ENCODE measurements at regions not wholly inside any gene's neighbourhood (a gene's known extent, or its start where the extent isn't known, plus 50 kb on each side); places are given as distances from the start of the nearest gene placed in this dataset.
"Not testable (repeated sequence)": the region's sequence is repeated elsewhere in the genome, so short reads cannot be mapped to it uniquely, and the experiment has no call there.

GRCh38 chr7:84730864-84731263 is 456.0 kb downstream of the SEMA3D start:
- not testable (repeated sequence) for DNase-seq

GRCh38 chr7:84729284-84729683 is 457.6 kb downstream of the SEMA3D start:
- DNase-seq, result no peak

- DNase-seq, result no peak
These were observed 464.1 kb downstream of the SEMA3D start for GRCh38 chr7:84722734-84723133.

- DNase-seq, result no peak
These were observed 464.8 kb downstream of the SEMA3D start for GRCh38 chr7:84722086-84722485.

DNA sequence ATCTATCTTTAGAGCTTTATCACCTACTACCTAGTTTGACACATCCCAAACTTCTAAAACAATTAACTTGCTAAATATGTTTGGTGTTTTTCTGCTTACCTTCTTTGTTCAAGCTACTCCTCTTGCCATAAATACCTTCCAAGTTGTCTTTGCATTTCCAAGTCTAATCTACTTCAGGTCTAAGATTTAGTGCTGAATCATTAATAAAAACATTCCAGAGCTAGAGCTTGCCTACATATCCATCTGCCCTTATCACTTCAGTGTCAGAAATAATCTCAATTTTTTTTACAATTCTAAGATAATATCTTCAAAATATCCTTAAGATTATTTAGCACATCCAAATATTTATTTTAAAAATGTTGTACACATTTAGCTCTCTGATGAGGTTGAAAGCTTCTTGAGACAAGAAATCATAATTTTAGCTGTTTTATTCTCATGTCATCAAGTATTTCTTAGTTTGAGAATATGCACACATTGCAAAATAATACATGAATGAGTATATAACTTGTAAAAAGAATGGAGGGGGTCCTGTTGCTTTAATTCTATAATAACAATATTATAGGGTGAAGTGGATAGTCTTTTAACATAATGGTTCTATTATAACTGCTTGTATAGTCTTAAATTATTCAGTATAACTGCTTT is 466.3 kb downstream of the SEMA3D start:
- DNase-seq, result no peak

DNA sequence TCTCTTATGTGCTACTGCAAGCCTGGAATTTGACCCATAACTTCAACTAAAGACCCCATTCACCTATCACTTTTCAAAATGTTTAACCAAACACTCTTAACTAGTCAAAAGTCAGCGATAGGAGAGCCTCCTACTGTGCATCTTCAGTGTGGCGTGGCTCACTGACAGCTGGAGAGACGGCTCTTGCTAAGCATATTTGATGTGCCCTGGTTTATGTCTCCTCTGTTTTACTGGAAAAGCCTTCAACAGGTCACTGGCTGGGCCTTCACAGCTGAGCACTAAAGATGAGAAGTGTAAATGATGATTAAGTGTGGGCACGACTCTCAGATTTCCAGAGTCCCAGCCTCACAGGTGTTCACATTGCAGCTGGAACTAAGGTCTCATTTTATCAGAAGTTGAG is 472.1 kb downstream of the SEMA3D start:
- DNase-seq, result no peak

DNA sequence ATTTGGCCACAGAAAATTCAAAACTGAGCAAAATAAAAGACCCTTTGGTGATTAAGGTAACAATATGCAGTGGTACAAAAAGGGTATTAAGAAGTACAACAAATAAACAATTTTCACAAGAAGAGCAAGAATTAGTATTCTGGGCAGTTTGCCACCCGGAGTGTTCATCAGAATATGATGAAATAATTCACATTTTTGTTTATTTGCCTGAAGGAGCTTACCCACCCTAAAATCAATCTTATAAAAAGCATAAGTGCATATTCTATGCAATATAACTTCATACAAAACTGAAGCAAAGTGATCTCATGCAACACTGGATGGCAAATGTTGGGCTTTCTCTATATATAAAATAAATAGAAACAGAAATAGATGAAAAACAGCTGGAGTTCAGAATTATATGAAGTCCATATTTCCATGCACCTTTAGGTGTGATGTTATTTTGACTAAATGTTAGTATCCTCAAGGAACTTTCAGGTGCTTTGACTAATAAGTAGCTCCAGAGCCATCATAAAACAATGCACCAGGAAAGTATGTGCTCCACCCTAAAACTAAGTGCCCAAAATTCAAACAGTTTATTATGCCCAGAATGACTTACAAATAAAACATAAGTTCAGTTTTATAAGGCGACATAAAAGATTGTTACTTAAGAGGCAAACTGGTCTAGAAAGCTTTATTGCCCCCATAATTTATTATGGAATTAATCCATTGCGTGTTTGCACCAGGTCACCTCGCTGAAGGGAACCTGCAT is 474.3 kb downstream of the SEMA3D start:
- no peak for DNase-seq

DNA sequence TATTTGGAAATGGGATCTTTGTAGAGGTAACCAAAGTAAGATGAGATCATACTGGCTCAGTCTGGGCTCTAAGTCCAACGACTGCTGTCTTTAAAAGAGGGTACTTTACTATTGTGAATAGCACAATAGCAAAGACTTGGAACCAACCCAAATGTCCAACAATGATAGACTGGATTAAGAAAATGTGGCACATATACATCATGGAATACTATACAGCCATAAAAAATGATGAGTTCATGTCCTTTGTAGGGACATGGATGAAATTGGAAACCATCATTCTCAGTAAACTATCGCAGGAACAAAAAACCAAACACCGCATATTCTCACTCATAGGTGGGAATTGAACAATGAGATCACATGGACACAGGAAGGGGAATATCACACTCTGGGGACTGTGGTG is 476.3 kb downstream of the SEMA3D start:
- DNase-seq, result not testable (repeated sequence)

GRCh38 chr7:84705706-84706105 is 481.1 kb downstream of the SEMA3D start:
- DNase-seq, result no peak

- DNase-seq, result no peak
These were observed 481.8 kb downstream of the SEMA3D start for GRCh38 chr7:84705079-84705478.

- DNase-seq, result no peak
These were observed 482.5 kb downstream of the SEMA3D start for GRCh38 chr7:84704380-84704779.

GRCh38 chr7:84701524-84702306 is 485.1 kb downstream of the SEMA3D start:
- DNase-seq, result no peak

- DNase-seq, result no peak
These were observed 486.1 kb downstream of the SEMA3D start for GRCh38 chr7:84700563-84701370.

DNA sequence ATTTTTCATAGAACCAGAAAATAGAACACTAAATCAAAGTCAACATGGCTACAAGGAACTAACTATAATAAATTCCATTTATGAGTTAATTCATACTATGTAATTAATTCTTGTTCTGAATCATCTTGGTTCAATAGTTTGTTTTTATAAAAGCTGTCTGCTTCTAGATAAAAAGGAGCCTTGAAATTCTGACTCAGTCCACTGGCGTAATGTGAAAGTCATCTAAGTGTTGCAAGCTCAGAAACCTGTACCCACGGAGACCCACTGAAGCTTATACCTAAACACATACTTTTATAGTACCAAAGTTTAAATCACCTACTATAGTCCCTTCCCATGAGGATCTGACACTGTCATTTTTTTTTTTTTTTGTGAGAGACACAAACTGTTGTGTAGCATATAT is 489.4 kb downstream of the SEMA3D start:
- DNase-seq, result no peak

DNA sequence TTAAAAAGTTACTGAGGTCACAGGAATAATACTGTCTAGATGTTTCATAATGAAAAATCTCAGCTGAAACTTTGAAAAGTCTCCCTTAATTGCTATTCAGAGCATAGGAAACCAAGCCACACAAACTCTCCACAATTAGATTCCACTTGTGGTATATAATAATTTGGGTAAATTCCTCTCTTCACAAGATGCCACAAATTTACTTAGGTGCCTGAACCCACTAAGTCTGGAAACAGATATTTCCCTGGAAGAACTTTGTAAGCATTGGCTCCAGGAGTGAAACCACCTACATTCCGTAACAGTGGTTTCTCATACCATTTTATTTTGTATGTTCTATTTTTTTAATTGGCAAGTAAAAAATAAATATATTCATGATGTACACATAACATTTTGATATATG is 493.4 kb downstream of the SEMA3D start:
- DNase-seq, result no peak

GRCh38 chr7:84688671-84689070 is 494.1 kb upstream of the SEMA3A start:
- no peak for DNase-seq

DNA sequence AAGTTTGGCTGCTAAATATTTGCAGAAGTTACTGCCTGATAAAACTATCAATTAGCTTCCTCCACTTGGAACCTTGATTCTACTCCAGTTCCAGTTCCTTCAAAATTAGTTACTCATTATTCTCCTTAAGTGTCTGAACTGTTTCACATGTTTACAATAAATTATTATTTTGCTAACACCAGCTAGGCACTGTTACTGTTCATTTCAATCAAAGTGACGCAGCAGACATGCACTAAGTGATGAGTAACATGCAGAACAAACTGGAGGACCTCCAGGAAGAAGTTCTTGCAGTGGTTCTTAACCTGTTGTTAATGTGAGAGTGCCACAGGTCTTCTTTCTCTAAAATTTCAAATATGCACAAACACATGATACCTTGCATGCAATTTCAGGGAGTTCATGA is 491.8 kb upstream of the SEMA3A start:
- no peak for DNase-seq

DNA sequence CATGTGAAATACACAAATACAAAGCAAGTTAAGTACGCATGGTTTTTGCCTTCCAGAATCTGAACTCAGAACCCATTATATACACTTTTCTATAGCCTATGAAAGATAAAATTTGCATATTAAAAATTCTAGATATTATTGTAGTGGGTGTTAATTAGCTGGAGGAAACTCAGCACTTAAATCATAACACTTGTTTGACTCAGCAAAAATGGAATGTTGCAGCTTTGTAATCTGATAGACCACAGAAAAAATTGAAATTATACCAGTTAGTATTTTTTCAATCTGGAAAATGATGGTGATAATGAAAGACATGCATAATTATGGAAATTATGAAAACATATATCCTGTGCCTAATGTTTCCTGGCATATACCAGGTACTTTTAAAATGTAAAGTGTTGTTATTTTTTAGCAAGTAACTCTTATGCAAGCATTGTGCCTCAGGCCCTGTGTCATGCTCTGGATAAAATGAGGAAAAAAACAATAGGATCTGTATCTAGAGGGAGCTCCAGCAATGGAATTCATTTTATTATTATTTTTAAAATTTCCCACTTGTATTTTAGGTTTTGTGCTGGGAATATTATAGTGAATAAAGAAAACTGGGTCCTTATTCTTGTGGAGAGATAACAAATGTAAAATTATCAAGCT is 490.4 kb upstream of the SEMA3A start:
- DNase-seq, result no peak

GRCh38 chr7:84682543-84682942 is 488.0 kb upstream of the SEMA3A start:
- DNase-seq, result no peak

- no peak for DNase-seq
These were observed 484.3 kb upstream of the SEMA3A start for GRCh38 chr7:84678841-84679240.

- DNase-seq, result no peak
These were observed 482.6 kb upstream of the SEMA3A start for GRCh38 chr7:84677117-84677732.

DNA sequence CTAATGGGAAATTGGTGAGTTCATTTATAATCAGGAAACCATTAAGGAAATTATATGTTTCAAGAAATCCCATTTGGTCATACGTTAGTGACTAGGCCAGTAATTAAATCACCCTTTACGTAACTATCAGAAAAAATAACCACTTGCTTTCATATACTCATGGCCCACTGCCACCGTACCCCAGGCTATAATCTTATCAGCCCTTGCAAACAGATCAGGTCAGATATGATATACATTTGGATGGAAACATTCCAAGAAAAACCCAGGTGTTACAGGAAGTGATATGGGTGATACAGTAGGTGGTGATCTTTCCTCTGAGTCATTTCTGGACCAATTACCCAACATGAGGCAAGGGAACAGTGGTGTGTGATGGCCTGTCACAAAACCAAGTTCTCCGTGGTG is 481.0 kb upstream of the SEMA3A start:
- no peak for DNase-seq
